C4-2B (cell line): ENCODE measurements at regions not wholly inside any gene's neighbourhood (a gene's known extent, or its start where the extent isn't known, plus 50 kb on each side); places are given as distances from the start of the nearest gene placed in this dataset.
"Not testable (repeated sequence)": the region's sequence is repeated elsewhere in the genome, so short reads cannot be mapped to it uniquely, and the experiment has no call there.

Experiments used
- H3K27ac ChIP-seq: fragments of 450-650 bp; 2 replicates; pipeline ENCODE4 v1.5.1; 2017
- CTCF ChIP-seq: fragments of 450-650 bp; conservative IDR thresholded peaks from 2 replicates; pipeline ENCODE4 v1.5.1; 2017; ENCODE audit warnings: mild to moderate bottlenecking
- ZFX ChIP-seq: fragments of 450-650 bp; IDR thresholded peaks from 2 replicates; pipeline ENCODE4 v1.6.1; 2017

GRCh38 chr12:56872366-56872765 lies 61.8 kb downstream of the SDR9C7 start:
- TF ChIP-seq ZFX (no peak), CTCF (no peak)
- no peak overlapping the region for H3K27ac ChIP-seq

GRCh38 chr12:56867216-56867615 lies 67.0 kb downstream of the SDR9C7 start:
- no peak for TF ChIP-seq ZFX
- TF ChIP-seq CTCF: no peak

GRCh38 chr12:56866493-56866892 lies 67.7 kb downstream of the SDR9C7 start:
- H3K27ac ChIP-seq: no peak overlapping the region
- no peak for TF ChIP-seq CTCF
- TF ChIP-seq ZFX: no peak

More at GRCh38 chr12:56867216-56867615, 67.0 kb downstream of the SDR9C7 start:
- H3K27ac ChIP-seq: no peak overlapping the region

- H3K27ac ChIP-seq: no peak overlapping the region
- TF ChIP-seq ZFX: no peak
These were observed 69.9 kb downstream of the SDR9C7 start for GRCh38 chr12:56864318-56864717.

GRCh38 chr12:56863789-56864188 lies 70.4 kb downstream of the SDR9C7 start:
- TF ChIP-seq ZFX: no peak
- no peak; the same call in 1 of the 2 replicates for TF ChIP-seq CTCF
- H3K27ac ChIP-seq: no peak overlapping the region

GRCh38 chr12:56862264-56862663 lies 71.9 kb downstream of the SDR9C7 start:
- TF ChIP-seq ZFX (no peak), CTCF (no peak)
- H3K27ac ChIP-seq: no peak overlapping the region

GRCh38 chr12:56853392-56853978 lies 80.7 kb downstream of the SDR9C7 start:
- H3K27ac ChIP-seq: not testable (repeated sequence)

GRCh38 chr12:56851462-56851861 lies 82.7 kb downstream of the SDR9C7 start:
- H3K27ac ChIP-seq: no peak overlapping the region
- TF ChIP-seq ZFX (no peak), CTCF (no peak)

GRCh38 chr12:56840922-56841321 lies 77.8 kb downstream of the HSD17B6 start:
- TF ChIP-seq CTCF: no peak
- no peak for TF ChIP-seq ZFX
- no peak overlapping the region for H3K27ac ChIP-seq
